ENCODE measurements at regions not wholly inside any gene's neighbourhood (a gene's known extent, or its start where the extent isn't known, plus 50 kb on each side); places are given as distances from the start of the nearest gene placed in this dataset.
A peak's percentile ranks its signal among the peaks of the same experiment; 100 is the strongest.
"Not testable (repeated sequence)": the region's sequence is repeated elsewhere in the genome, so short reads cannot be mapped to it uniquely, and the experiment has no call there.

GRCh38 chr7:32728412-32729334 lies 162.9 kb downstream of the KBTBD2 start:
- not testable (repeated sequence) for H3K36me3 ChIP-seq (ENCODE audit: control insufficient read depth, insufficient read depth, low read length); H3K9me3 ChIP-seq (ENCODE audit: control insufficient read depth, insufficient read depth, low read length); H3K4me1 ChIP-seq (ENCODE audit: control insufficient read depth, insufficient read depth, low read length); H3K9ac ChIP-seq (ENCODE audit: low read depth, low read length); H3K27me3 ChIP-seq (ENCODE audit: control insufficient read depth, insufficient read depth, low read length)
- H3K4me3 ChIP-seq (ENCODE audit: low read depth, low read length): peak overlapping the region; percentile 64

DNA sequence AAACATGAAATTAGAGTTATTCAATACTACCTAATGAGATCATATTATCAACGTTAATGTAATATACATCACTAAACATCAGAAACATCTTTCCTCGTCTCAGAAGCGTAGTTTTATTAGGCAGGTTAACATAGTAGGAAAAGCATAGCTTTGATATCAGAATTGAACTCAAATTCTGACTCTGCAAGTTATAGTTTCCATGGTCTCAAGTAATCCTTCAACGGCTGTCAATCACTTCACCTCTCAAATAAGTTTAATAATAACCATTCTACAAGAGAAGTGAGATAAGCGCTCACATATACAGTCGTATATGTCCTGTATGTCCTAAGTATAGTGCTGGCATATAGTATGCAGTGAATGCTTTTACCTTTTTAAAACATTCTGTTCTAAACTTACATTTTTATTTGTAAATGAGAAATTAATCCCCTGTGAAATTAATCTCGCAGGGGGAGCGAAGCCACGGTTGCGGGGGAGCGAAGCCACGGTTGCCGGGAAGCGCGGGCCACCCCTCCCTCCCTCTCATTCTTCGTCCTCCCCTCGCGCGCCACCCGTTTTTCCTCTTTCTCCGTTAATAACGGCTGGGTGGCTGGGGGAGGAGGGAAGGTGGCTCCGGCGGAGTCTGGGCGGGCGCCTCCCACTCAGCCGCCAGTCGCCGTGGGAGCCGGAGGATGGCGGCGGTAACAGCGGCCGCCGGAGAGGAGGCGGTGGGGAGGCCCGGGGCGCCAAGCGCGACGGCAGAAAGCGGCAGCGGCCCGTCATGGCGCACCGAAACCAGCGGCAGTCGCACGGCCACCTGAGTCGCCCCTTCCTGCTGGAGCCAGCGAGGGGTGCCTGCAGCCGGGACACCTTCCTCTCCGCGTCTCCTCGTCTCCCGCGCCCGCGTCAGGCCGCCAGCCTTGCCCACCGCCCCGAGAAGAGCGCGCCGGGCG lies 163.8 kb downstream of the KBTBD2 start:
- peak overlapping the region; percentile 64 for H3K4me3 ChIP-seq (ENCODE audit: low read depth, low read length)
- not testable (repeated sequence) for H3K9ac ChIP-seq (ENCODE audit: low read depth, low read length); H3K36me3 ChIP-seq (ENCODE audit: control insufficient read depth, insufficient read depth, low read length); H3K9me3 ChIP-seq (ENCODE audit: control insufficient read depth, insufficient read depth, low read length); H3K4me1 ChIP-seq (ENCODE audit: control insufficient read depth, insufficient read depth, low read length); H3K27me3 ChIP-seq (ENCODE audit: control insufficient read depth, insufficient read depth, low read length)

- not testable (repeated sequence) for H3K9ac ChIP-seq (ENCODE audit: low read depth, low read length); H3K4me3 ChIP-seq (ENCODE audit: low read depth, low read length); H3K4me1 ChIP-seq (ENCODE audit: control insufficient read depth, insufficient read depth, low read length); H3K36me3 ChIP-seq (ENCODE audit: control insufficient read depth, insufficient read depth, low read length); H3K9me3 ChIP-seq (ENCODE audit: control insufficient read depth, insufficient read depth, low read length); H3K27me3 ChIP-seq (ENCODE audit: control insufficient read depth, insufficient read depth, low read length)
Observed at GRCh38 chr7:32722837-32723236, 168.7 kb downstream of the KBTBD2 start.

GRCh38 chr7:32694182-32694581 lies 197.4 kb downstream of the KBTBD2 start:
- Histone ChIP-seq H3K4me3 (ENCODE audit: low read depth, low read length) (no peak overlapping the region), H3K27me3 (ENCODE audit: control insufficient read depth, insufficient read depth, low read length) (no peaks in the 10 kb centered on the region), H3K4me1 (ENCODE audit: control insufficient read depth, insufficient read depth, low read length) (no peaks in the 10 kb centered on the region), H3K9ac (ENCODE audit: low read depth, low read length) (no peak overlapping the region), H3K36me3 (ENCODE audit: control insufficient read depth, insufficient read depth, low read length) (no peaks in the 10 kb centered on the region), H3K9me3 (ENCODE audit: control insufficient read depth, insufficient read depth, low read length) (no peaks in the 10 kb centered on the region)

DNA sequence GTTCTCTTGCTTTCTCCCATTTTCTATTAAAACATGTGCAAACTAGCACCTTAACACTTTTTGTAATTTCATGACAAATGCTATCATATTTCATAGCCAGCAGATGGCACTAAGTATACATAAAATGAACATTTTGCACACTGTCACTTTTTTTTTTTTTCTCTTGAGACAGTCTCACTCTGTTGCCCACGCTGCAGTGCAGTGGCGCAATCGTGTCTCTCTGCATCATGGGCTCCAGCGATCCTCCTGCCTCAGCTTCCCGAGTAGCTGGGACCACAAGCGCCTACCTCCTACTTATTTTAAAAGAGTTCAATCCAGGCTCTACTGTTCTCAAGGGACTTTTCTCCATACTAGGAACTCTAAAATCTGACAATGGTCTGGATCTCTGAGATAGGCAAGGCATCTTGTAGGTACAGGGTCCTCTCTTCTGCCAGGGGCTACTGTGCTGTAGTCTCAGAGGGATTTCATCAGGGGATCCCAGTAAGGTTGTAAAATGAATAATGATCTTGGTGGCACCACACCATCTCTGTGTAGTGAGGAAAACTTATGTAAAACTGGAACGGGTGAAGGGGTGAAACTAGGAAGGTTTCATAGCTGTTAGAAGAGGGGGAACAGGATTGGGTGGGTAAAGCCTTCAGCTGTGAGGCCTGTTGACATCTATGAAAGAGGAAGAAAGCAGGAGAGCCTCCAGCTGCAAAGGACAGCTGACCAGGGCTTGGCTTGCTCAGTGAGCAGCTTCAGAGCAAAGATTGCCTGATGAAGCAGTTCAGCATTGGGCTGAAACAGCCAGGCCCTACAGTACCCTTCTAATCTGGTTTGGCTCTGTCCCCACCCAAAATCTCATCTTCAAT lies 196.9 kb downstream of the AVL9 start:
- not testable (repeated sequence) for H3K9ac ChIP-seq (ENCODE audit: low read depth, low read length); H3K9me3 ChIP-seq (ENCODE audit: control insufficient read depth, insufficient read depth, low read length); H3K4me1 ChIP-seq (ENCODE audit: control insufficient read depth, insufficient read depth, low read length); H3K27me3 ChIP-seq (ENCODE audit: control insufficient read depth, insufficient read depth, low read length); H3K36me3 ChIP-seq (ENCODE audit: control insufficient read depth, insufficient read depth, low read length); H3K4me3 ChIP-seq (ENCODE audit: low read depth, low read length)

GRCh38 chr7:32688092-32688491 lies 192.8 kb downstream of the AVL9 start:
- H3K36me3 ChIP-seq (ENCODE audit: control insufficient read depth, insufficient read depth, low read length); H3K27me3 ChIP-seq (ENCODE audit: control insufficient read depth, insufficient read depth, low read length); H3K9me3 ChIP-seq (ENCODE audit: control insufficient read depth, insufficient read depth, low read length); H3K4me1 ChIP-seq (ENCODE audit: control insufficient read depth, insufficient read depth, low read length); H3K9ac ChIP-seq (ENCODE audit: low read depth, low read length); H3K4me3 ChIP-seq (ENCODE audit: low read depth, low read length): not testable (repeated sequence)

DNA sequence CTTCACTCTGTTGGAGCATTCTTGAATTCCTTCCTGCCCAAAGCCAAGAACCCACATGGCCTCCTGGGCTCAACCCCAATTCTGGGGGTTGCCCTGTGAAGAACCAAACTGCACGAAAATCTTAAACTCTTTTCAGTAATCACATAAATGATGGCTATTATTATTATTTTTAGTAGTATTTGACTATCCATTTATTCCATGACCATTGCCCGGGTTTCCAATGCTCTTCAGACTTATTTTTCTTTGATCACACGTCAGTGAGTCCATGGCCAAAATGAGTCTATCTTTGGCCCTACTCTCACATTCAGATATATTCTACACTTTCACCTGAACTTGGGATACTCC lies 185.9 kb downstream of the AVL9 start:
- Histone ChIP-seq H3K4me1 (ENCODE audit: control insufficient read depth, insufficient read depth, low read length) (peaks cover 15% of the 10 kb centered on the region), H3K4me3 (ENCODE audit: low read depth, low read length) (no peak overlapping the region), H3K27me3 (ENCODE audit: control insufficient read depth, insufficient read depth, low read length) (no peaks in the 10 kb centered on the region), H3K9me3 (ENCODE audit: control insufficient read depth, insufficient read depth, low read length) (peaks cover 5% of the 10 kb centered on the region), H3K36me3 (ENCODE audit: control insufficient read depth, insufficient read depth, low read length) (no peaks in the 10 kb centered on the region), H3K9ac (ENCODE audit: low read depth, low read length) (no peak overlapping the region)

DNA sequence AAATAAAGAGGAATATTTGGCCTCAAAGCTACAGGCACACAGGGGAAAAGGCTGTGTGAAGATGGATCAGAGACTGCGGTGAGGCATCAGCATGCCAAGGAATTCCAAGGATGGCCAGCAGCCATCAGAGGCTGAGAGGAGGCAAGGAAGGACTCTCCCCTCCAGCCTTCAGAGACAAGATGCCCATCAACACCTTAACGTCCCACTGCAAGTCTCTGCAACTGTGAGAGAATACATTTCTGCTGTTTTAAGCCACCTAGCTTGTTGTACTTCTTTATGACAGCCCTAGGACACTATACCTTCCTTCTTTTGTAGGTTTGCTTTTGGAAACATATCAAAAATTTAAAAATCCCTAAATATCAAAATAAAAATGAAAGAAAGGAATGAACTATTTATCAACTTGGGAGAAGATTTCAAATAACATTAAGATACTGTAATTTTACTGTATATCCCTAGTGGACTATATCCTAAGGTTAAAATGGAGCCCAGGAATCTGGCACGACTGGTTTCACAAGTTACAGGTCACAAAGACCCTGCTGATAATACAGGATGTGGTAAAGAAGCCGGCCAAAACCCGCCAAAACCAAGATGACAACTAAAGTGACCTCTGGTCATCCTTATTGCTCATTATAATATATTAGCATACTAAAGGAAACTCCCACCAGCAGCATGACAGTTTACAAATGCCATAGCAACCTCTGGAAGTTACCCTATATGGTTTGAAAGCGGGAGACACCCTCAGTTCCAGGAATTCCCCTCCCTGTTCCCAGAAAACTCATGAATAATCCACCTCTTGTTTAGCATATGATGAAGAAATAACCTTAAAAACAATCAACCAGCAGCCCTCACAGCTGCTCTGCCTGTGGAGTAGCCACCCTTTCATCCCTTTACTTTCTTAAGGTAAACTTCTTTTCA lies 185.2 kb downstream of the AVL9 start:
- H3K4me1 ChIP-seq (ENCODE audit: control insufficient read depth, insufficient read depth, low read length): peaks cover 15% of the 10 kb centered on the region
- H3K27me3 ChIP-seq (ENCODE audit: control insufficient read depth, insufficient read depth, low read length): no peaks in the 10 kb centered on the region
- no peak overlapping the region for H3K4me3 ChIP-seq (ENCODE audit: low read depth, low read length)
- H3K9me3 ChIP-seq (ENCODE audit: control insufficient read depth, insufficient read depth, low read length): peaks cover 5% of the 10 kb centered on the region
- H3K9ac ChIP-seq (ENCODE audit: low read depth, low read length): no peak overlapping the region
- no peaks in the 10 kb centered on the region for H3K36me3 ChIP-seq (ENCODE audit: control insufficient read depth, insufficient read depth, low read length)

GRCh38 chr7:32679192-32679591 lies 183.9 kb downstream of the AVL9 start:
- H3K9ac ChIP-seq (ENCODE audit: low read depth, low read length): no peak overlapping the region
- peaks cover 5% of the 10 kb centered on the region for H3K9me3 ChIP-seq (ENCODE audit: control insufficient read depth, insufficient read depth, low read length)
- no peaks in the 10 kb centered on the region for H3K36me3 ChIP-seq (ENCODE audit: control insufficient read depth, insufficient read depth, low read length)
- H3K27me3 ChIP-seq (ENCODE audit: control insufficient read depth, insufficient read depth, low read length): no peaks in the 10 kb centered on the region
- H3K4me1 ChIP-seq (ENCODE audit: control insufficient read depth, insufficient read depth, low read length): peaks cover 15% of the 10 kb centered on the region
- no peak overlapping the region for H3K4me3 ChIP-seq (ENCODE audit: low read depth, low read length)

DNA sequence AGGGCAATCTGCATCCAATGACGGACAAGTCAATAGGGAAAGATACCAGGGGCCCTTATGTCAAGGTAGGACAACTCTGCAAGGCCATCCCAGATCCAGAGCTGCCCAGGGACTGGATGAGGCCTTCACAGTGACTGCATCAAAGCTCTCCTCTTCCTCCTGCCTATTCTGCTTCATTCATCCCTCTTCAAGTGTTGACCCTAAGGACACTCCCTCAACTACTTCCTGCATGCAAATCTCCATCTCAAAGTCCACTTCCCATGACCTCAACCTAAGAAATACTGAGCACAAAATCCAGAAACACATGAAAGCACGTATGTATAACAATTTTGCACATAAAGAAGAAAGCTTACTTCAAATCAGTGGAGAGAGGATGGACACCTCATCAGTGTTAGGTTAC lies 182.3 kb downstream of the AVL9 start:
- H3K27me3 ChIP-seq (ENCODE audit: control insufficient read depth, insufficient read depth, low read length): no peaks in the 10 kb centered on the region
- H3K4me1 ChIP-seq (ENCODE audit: control insufficient read depth, insufficient read depth, low read length): peaks cover 15% of the 10 kb centered on the region
- H3K36me3 ChIP-seq (ENCODE audit: control insufficient read depth, insufficient read depth, low read length): no peaks in the 10 kb centered on the region
- H3K9me3 ChIP-seq (ENCODE audit: control insufficient read depth, insufficient read depth, low read length): peaks cover 5% of the 10 kb centered on the region
- H3K4me3 ChIP-seq (ENCODE audit: low read depth, low read length): no peak overlapping the region
- H3K9ac ChIP-seq (ENCODE audit: low read depth, low read length): no peak overlapping the region

Data from iPS-15b (cell line).